NB4 (cell line): ENCODE measurements at regions not wholly inside any gene's neighbourhood (a gene's known extent, or its start where the extent isn't known, plus 50 kb on each side); places are given as distances from the start of the nearest gene placed in this dataset.

ENCODE experiments used
- CTCF ChIP-seq: IDR thresholded peaks from one replicate; pipeline ENCODE4 v1.5.1; 2012; ENCODE audit warnings: low read depth, low read length
- POLR2A ChIP-seq: IDR thresholded peaks from 2 replicates; pipeline ENCODE4 v1.6.1; 2011; ENCODE audit warnings: mild to moderate bottlenecking; ENCODE audit not compliant: insufficient read length; ENCODE audit errors: extremely low read depth

GRCh38 chr18:30132959-30133358, 909.6 kb downstream of the DSC3 start:
- TF ChIP-seq CTCF (no peak), POLR2A (no peak)
